CD4-positive, alpha-beta T cell (primary cell): ENCODE measurements at regions not wholly inside any gene's neighbourhood (a gene's known extent, or its start where the extent isn't known, plus 50 kb on each side); places are given as distances from the start of the nearest gene placed in this dataset.
"Not testable (repeated sequence)": the region's sequence is repeated elsewhere in the genome, so short reads cannot be mapped to it uniquely, and the experiment has no call there.

ENCODE experiments used
- ATAC-seq: fragments of 200-7000 bp; cut with Tn5 transposase; one replicate; pipeline ENCODE4 v1.10.0; 2022; ENCODE audit warnings: mild to moderate bottlenecking; ENCODE audit not compliant: poor library complexity
- CTCF ChIA-PET: fragments of 350-600 bp; sonication (Branson Sonifier 250); formaldehyde crosslinking; loops from one replicate; lab custom pipeline; 2021; ENCODE audit warnings: antibody characterized with exemption, inconsistent platforms; lab: Charles Lee
- POLR2A ChIA-PET: fragments of 350-600 bp; sonication (Branson Sonifier 250); formaldehyde crosslinking; loops from one replicate; lab custom pipeline; 2021; ENCODE audit warnings: antibody characterized with exemption, inconsistent platforms; lab: Charles Lee
- DNase-seq, 14 experiments: peaks; one replicate each; pipeline ENCODE4 v3.0.0-alpha.2; 2013 to 2020; ENCODE audit warnings: mixed read lengths in 2 of 14
- H3K27ac ChIP-seq, 2 donors: one replicate each; pipeline versions ENCODE4 v1.5.1 to v1.7.0; 2013; ENCODE audit warnings: low read length in 2 of 2, low read depth in 1 of 2, mild to moderate bottlenecking in 1 of 2
- H3K27me3 ChIP-seq, 2 experiments: 1 replicate in 1 of 2; 2 replicates in 1 of 2; pipeline versions ENCODE4 v1.6.1 to v1.7.0; 2013; ENCODE audit warnings: low read length in 2 of 2, control low read depth in 1 of 2, mild to moderate bottlenecking in 1 of 2, moderate library complexity in 1 of 2; ENCODE audit not compliant: insufficient read depth in 2 of 2, control insufficient read depth in 1 of 2
- H3K36me3 ChIP-seq: one replicate; pipeline ENCODE4 v1.6.1; 2013; ENCODE audit warnings: low read length, control low read depth; ENCODE audit not compliant: insufficient read depth
- H3K4me1 ChIP-seq: one replicate; pipeline ENCODE4 v1.6.1; 2013; ENCODE audit warnings: low read length, control low read depth; ENCODE audit not compliant: insufficient read depth
- H3K4me3 ChIP-seq: one replicate; pipeline ENCODE4 v1.5.1; 2013; ENCODE audit warnings: mild to moderate bottlenecking, low read length, moderate library complexity
- H3K9me3 ChIP-seq, 2 experiments: 1 replicate in 1 of 2; 2 replicates in 1 of 2; pipeline versions ENCODE4 v1.6.1 to v1.7.0; 2013; ENCODE audit warnings: low read length in 2 of 2, mild to moderate bottlenecking in 2 of 2, control low read depth in 1 of 2, moderate library complexity in 1 of 2; ENCODE audit not compliant: control insufficient read depth in 1 of 2, insufficient read depth in 1 of 2
- H3K27ac Mint-ChIP-seq: one replicate; pipeline ENCODE4 v1.8.0; 2020; ENCODE audit warnings: mixed read lengths
- H3K27me3 Mint-ChIP-seq: one replicate; pipeline ENCODE4 v1.8.0; 2021; ENCODE audit warnings: mixed read lengths
- H3K36me3 Mint-ChIP-seq: one replicate; pipeline ENCODE4 v1.8.0; 2021; ENCODE audit warnings: low read depth, mixed read lengths
- H3K4me1 Mint-ChIP-seq: one replicate; pipeline ENCODE4 v1.8.0; 2021; ENCODE audit warnings: low read depth, mixed read lengths
- H3K4me3 Mint-ChIP-seq: one replicate; pipeline ENCODE4 v1.8.0; 2020; ENCODE audit warnings: mild to moderate bottlenecking, mixed read lengths
- H3K9me3 Mint-ChIP-seq: one replicate; pipeline ENCODE4 v1.8.0; 2020; ENCODE audit warnings: mixed read lengths
- intact Hi-C, 2 experiments: fragments of 100-400 bp; cut with DNase I in 1 of 2; cut with micrococcal nuclease in 1 of 2; formaldehyde crosslinking; loops; one replicate each; pipeline versions ENCODE4 v1.15.1 to v1.9.0; 2023 to 2025; cut with DNase I, micrococcal nuclease
- TF ChIP-seq, protein P1 (sequence below): fragments of 200-600 bp; IDR thresholded peaks from one replicate; pipeline ENCODE4 v1.8.0; 2022; ENCODE audit warnings: antibody characterized with exemption, mild to moderate bottlenecking

DNA sequence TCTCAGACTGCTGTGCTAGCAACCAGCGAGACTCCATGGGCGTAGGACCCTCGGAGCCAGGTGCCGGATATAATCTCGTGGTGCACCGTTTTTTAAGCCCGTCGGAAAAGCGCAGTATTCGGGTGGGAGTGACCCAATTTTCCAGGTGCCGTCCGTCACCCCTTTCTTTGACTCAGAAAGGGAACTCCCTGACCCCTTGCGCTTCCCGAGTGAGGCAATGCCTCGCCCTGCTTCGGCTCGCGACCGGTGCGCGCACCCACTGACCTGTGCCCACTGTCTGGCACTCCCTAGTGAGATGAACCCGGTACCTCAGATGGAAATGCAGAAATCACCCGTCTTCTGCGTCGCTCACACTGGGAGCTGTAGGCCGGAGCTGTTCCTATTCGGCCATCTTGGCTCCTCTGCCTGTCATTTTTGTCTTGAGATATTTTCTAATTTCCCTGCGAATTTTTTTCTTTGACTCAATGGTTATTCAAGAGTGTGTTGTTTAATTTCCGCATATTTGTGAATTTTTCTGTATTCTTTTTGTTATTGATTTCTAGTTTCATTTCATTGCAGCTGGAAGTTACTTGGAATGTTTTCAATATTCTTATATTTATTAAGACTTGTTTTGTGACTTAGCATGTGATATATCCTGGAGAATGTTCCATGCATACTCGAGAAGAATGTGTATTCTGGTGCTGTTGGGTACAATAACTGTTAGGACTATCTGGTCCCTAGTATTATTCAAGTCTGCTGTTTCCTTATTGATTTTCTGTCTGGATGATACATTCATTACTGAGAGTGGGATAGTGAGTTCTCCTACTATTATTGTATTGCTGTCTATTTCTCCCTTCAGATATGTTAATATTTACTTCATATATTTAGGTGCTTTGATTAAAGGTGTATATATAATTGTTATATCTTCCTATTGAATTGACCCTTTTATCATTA lies 125.3 kb upstream of the ASB18 start:
- H3K27me3 ChIP-seq, H3K36me3 Mint-ChIP-seq, H3K36me3 ChIP-seq, H3K4me1 ChIP-seq, DNase-seq, H3K9me3 ChIP-seq, H3K9me3 Mint-ChIP-seq, intact Hi-C loops, H3K4me1 Mint-ChIP-seq, H3K4me3 ChIP-seq, CTCF ChIA-PET, H3K27ac ChIP-seq, POLR2A ChIA-PET, ATAC-seq, H3K27ac Mint-ChIP-seq, H3K27me3 Mint-ChIP-seq, H3K4me3 Mint-ChIP-seq: not testable (repeated sequence)

DNA sequence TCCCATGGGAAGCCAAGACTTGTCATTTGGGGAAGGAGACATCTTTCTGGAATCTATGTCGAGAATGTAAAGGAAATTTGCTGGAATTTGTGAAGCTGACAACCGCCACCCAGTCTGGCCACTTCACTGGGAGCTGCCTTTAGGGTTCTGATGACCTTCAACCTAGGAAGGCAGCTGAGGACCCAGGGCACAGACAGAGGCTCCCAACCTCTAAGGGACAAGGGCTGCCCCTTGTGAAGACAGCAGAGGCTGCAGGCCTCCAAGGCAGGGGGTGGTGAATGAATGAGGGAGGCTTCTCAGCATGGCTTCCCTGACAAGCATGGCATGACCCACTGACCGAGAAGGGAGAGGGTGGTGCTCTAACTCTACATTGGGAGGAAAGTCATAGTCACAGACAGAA lies 128.9 kb upstream of the ASB18 start:
- no peak overlapping the region for H3K4me3 Mint-ChIP-seq
- no peak for ATAC-seq
- H3K4me3 ChIP-seq, result no peak overlapping the region
- intact Hi-C loops, result no loop called here
- H3K36me3 ChIP-seq, result no peaks in the 10 kb centered on the region
- H3K27me3 Mint-ChIP-seq, result peaks cover 13% of the 10 kb centered on the region
- H3K9me3 ChIP-seq, result no peaks in the 10 kb centered on the region
- ChIA-PET POLR2A (no interaction called here), CTCF (no interaction called here)
- DNase-seq, result no peak
- H3K27me3 ChIP-seq, result peaks cover 0 to 4% of the 10 kb centered on the region in 2 experiments
- H3K4me1 Mint-ChIP-seq, result no peaks in the 10 kb centered on the region
- H3K4me1 ChIP-seq, result no peaks in the 10 kb centered on the region
- no peaks in the 10 kb centered on the region for H3K9me3 Mint-ChIP-seq
- TF ChIP-seq, protein P1, sequence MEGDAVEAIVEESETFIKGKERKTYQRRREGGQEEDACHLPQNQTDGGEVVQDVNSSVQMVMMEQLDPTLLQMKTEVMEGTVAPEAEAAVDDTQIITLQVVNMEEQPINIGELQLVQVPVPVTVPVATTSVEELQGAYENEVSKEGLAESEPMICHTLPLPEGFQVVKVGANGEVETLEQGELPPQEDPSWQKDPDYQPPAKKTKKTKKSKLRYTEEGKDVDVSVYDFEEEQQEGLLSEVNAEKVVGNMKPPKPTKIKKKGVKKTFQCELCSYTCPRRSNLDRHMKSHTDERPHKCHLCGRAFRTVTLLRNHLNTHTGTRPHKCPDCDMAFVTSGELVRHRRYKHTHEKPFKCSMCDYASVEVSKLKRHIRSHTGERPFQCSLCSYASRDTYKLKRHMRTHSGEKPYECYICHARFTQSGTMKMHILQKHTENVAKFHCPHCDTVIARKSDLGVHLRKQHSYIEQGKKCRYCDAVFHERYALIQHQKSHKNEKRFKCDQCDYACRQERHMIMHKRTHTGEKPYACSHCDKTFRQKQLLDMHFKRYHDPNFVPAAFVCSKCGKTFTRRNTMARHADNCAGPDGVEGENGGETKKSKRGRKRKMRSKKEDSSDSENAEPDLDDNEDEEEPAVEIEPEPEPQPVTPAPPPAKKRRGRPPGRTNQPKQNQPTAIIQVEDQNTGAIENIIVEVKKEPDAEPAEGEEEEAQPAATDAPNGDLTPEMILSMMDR, result no peak
- H3K27ac ChIP-seq, result no peak overlapping the region
- no peak overlapping the region for H3K27ac Mint-ChIP-seq
- H3K36me3 Mint-ChIP-seq, result no peaks in the 10 kb centered on the region

DNA sequence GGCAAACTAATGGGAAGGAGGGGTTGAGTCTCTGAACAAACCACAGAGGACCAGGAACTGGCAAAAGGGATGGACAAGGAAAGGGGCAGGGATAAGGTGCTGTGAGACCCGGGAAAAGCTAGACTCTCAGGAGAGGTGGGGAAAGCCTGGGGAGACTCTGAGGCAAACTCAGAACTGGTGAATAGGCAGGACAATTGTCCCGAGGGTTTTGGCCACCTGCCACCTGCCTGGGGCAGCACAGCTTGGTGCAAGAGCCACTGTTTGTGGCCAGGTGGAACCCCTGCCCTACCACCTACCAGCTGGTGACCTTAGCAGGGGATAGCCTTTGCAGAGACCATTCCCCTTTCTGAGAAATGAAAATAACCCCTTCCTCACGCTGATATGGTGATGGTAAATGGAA lies 129.4 kb upstream of the ASB18 start:
- Mint-ChIP-seq H3K27me3 (peaks cover 13% of the 10 kb centered on the region), H3K9me3 (no peaks in the 10 kb centered on the region), H3K4me3 (no peak overlapping the region), H3K36me3 (no peaks in the 10 kb centered on the region), H3K27ac (no peak overlapping the region), H3K4me1 (no peaks in the 10 kb centered on the region)
- H3K4me3 ChIP-seq, result no peak overlapping the region
- H3K4me1 ChIP-seq, result no peaks in the 10 kb centered on the region
- H3K27ac ChIP-seq, result no peak overlapping the region
- intact Hi-C loops, result no loop called here
- H3K27me3 ChIP-seq, result peaks cover 0 to 4% of the 10 kb centered on the region in 2 experiments
- no peaks in the 10 kb centered on the region for H3K36me3 ChIP-seq
- ChIA-PET CTCF (no interaction called here), POLR2A (no interaction called here)
- ATAC-seq (no peak), DNase-seq (no peak)
- TF ChIP-seq, protein P1, result no peak
- H3K9me3 ChIP-seq, result no peaks in the 10 kb centered on the region
